ENCODE measurements at regions not wholly inside any gene's neighbourhood (a gene's known extent, or its start where the extent isn't known, plus 50 kb on each side); places are given as distances from the start of the nearest gene placed in this dataset.
A peak's percentile ranks its signal among the peaks of the same experiment; 100 is the strongest.
"Not testable (repeated sequence)": the region's sequence is repeated elsewhere in the genome, so short reads cannot be mapped to it uniquely, and the experiment has no call there.

- DNase-seq (ENCODE audit: insufficient read length, low spot score) = no peak
- no peak for FAIRE-seq
These were observed 512.7 kb downstream of the SLCO4C1 start for GRCh38 chr5:101783241-101784013.

DNA sequence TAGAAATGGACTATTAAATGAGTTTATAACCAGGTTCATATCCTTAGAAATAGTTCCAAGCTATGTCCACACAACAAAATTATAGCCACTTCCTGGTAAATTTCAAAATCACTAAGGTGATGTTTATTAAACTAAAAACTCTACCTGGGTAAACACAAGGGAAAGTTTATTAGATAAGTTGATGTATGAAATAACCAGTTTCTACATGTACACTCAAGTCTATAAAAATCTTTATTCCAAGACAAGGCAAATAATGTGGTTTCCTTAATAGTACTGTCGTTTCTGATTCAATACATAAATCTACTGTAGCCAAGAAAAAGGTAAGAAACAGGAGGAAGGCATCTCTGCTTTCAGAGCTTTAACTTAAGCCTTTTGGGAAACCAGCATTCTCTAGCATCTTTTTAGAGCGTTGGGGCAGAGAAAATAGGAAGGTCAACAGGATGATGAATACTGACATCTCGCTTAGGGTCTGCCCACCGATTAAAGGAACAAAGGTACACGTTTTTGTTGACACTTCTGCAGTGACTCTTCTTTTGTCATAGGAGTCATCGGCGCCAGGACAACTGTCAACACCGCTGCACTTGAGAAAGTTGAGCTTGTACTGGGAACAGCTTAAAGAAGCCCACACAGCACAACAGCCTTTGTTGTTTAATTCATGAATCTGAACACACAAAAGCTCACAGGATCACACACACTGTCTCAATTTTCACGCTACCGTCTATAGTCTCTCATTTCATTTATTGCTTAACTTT, 513.6 kb downstream of the SLCO4C1 start:
- FAIRE-seq (no peak), DNase-seq (ENCODE audit: insufficient read length, low spot score) (no peak)

DNA sequence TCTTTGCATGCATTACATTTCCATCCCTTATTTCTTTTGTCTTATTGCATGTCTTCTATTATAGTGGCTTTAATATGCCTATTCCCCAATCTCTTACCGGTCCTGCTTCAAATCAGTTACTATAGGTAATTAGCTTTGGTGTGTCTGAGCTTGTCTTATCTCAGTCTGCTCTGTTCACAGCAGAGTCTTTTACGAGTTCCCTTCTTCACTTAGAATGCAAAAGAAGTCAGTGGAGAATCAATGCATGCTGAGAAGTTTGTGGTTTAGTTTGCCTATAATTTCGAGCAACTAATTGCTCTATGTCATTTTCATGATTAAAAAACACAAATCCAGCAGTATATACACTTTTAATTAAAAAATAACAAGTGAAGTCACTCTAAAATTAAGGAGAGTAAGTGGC, 545.0 kb downstream of the SLCO4C1 start:
- FAIRE-seq (no peak), DNase-seq (ENCODE audit: insufficient read length, low spot score) (no peak)

GRCh38 chr5:101743000-101743399, 553.1 kb downstream of the SLCO4C1 start:
- FAIRE-seq; DNase-seq (ENCODE audit: insufficient read length, low spot score): not testable (repeated sequence)

GRCh38 chr5:101728933-101729332, 567.2 kb downstream of the SLCO4C1 start:
- DNase-seq (ENCODE audit: insufficient read length, low spot score) (no peak), FAIRE-seq (no peak)

- no peak for DNase-seq (ENCODE audit: insufficient read length, low spot score)
- no peak for FAIRE-seq
These were observed 574.5 kb downstream of the SLCO4C1 start for GRCh38 chr5:101721543-101721942.

- no peak for FAIRE-seq
These were observed 576.1 kb downstream of the SLCO4C1 start for GRCh38 chr5:101720033-101720432.

GRCh38 chr5:101717721-101718120, 578.4 kb downstream of the SLCO4C1 start:
- FAIRE-seq (no peak), DNase-seq (ENCODE audit: insufficient read length, low spot score) (no peak)

More at GRCh38 chr5:101720033-101720432, 576.1 kb downstream of the SLCO4C1 start:
- no peak for DNase-seq (ENCODE audit: insufficient read length, low spot score)

- DNase-seq (ENCODE audit: insufficient read length, low spot score) = no peak
- no peak for FAIRE-seq
These were observed 579.1 kb downstream of the SLCO4C1 start for GRCh38 chr5:101716941-101717340.

DNA sequence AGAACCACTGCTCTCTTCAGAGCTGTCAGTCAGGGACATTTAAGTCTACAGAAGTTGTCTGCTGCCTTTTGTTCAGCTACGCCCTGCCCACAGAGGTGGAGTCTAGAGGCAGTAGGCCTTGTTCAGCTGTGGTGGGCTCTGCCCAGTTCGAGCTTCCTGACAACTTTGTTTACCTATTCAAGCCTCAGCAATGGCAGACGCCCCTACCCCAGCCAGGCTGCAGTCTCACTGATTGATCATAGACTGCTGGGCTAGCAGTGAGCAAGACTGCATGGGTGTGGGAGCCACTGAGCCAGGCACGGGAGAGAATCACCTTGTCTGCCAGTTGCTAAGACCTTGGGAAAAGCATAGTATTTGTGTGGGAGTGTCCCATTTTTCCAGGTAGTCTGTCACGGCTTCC, 580.3 kb downstream of the SLCO4C1 start:
- FAIRE-seq; DNase-seq (ENCODE audit: insufficient read length, low spot score): not testable (repeated sequence)

DNA sequence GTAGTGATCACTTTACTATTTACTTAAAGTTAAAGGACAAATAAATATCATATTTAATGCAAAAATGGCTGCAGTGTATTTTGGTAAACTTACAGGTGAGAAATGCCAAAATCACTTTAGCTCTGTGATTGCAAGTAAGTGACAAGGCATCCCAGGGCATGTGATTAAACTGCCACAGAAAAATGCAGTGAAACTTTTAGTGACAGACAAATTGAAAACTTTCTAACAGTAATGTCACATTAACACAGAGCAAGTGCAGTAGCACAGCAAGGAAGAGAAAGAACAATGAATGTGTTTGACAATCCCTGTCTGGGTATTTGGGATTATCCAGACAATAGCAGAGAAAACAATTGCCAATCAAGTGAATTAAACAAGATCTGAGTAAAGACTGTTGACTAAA, 606.8 kb downstream of the SLCO4C1 start:
- FAIRE-seq (no peak), DNase-seq (ENCODE audit: insufficient read length, low spot score) (no peak)

GRCh38 chr5:101688156-101688555, 607.9 kb downstream of the SLCO4C1 start:
- no peak for DNase-seq (ENCODE audit: insufficient read length, low spot score)
- no peak for FAIRE-seq

- FAIRE-seq = no peak
- DNase-seq (ENCODE audit: insufficient read length, low spot score) = no peak
These were observed 608.6 kb downstream of the SLCO4C1 start for GRCh38 chr5:101687349-101687985.

DNA sequence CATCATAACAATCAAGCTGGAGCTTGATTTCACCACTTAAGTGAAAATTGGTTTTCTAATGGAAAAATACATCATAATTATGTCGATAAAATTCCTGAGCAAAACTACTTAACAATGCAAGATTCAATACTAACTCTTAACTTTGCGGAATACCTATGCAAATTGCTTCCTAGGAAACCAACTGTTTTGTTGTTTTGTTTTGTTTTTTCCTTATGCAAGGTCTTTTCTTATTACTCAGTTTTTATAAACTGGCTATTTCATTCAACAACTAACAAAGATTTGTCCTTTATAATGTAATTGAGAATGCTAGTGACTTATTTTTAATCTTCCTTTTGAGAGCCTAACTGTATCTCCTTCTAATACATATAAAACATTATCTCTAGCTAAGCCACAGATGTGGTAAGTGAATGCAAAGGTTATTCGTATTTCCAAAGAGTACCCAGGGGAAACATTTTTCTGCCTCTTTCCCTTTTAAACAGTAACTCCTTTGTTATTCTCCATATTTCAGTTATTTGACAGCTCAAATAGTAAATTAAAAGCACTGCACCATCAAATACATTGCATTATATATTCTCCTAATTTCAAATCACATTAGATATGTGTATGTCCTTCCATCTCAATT, 609.4 kb downstream of the SLCO4C1 start:
- FAIRE-seq (no peak), DNase-seq (ENCODE audit: insufficient read length, low spot score) (no peak)

- FAIRE-seq (no peak), DNase-seq (ENCODE audit: insufficient read length, low spot score) (no peak)
These were observed 616.3 kb downstream of the SLCO4C1 start for GRCh38 chr5:101679816-101680215.

- FAIRE-seq = no peak
These were observed 617.4 kb downstream of the SLCO4C1 start for GRCh38 chr5:101678481-101679193.

GRCh38 chr5:101677961-101678360, 618.1 kb downstream of the SLCO4C1 start:
- DNase-seq (ENCODE audit: insufficient read length, low spot score) (no peak), FAIRE-seq (no peak)

More at GRCh38 chr5:101678481-101679193, 617.4 kb downstream of the SLCO4C1 start:
- peak; percentile 42 for DNase-seq (ENCODE audit: insufficient read length, low spot score)

DNA sequence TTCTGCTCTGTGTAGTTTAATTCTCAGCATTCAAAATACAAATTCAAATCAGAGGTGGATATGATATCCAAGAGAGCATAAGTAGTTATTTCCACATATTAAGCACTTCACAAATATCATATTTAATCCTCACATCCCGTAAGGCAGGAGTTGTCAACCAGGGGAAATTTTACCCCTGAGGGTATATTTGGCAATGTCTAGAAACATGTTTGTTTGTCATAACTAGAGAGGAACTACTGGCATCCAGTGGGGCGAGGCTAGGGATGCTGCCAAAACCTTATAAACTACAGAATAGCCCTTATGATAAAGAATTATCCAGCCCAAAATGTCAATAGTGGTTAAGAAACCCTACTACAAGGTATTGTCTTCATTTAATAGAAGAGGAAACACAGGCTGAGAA, 619.4 kb downstream of the SLCO4C1 start:
- no peak for DNase-seq (ENCODE audit: insufficient read length, low spot score)
- FAIRE-seq = no peak

DNA sequence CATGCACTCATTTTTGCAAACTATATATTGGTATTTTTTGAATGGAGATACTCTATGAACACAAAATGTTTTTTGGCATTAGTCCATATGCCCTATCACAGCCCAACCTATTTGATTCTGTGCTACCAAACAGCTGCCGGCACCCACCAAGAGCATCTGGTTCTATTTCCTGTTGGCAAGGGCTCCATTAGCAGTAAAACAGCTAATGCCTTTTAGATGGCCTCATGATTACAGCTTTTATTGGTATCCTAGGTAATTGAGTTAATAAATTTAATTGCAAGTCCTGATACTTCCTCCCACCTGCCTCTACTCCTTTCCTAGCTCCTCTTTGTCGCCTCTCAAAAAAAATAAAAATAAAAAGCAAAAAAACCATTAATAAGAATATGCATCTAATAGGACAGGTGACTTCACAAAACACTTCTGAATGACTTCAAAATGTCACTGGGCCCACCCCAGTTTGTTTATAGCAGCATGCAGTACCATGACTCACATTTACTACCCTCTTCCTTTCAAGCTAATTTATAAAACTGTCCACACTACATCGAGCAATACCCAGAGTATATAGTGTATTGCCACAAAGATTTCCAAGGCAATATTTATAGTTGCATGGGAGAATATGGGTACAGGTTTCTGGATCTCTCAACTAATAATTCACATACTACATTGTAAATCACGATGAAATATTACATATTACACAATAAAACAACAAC, 620.4 kb downstream of the SLCO4C1 start:
- DNase-seq (ENCODE audit: insufficient read length, low spot score) (no peak), FAIRE-seq (no peak)

DNA sequence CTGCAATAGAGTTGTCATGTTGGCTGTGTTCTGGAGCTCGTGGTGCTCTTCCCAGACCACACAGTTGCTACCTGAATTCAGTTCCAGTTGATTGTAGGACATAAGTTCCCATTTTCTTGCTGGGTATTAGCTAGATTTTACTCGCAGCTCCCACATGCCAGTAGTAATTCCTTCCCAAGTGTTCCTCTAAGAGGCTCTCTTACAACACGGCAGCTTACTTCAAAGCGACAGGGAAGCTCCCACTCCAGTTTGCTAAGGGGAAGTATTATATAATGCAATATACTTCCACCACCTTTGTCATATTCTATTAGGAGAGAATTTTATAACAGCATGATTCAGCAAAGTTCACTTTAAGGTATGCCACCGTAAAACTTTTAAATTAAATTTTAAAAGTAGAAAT, 623.0 kb downstream of the SLCO4C1 start:
- no peak for FAIRE-seq
- DNase-seq (ENCODE audit: insufficient read length, low spot score) = no peak

Measured in HTR-8/SVneo (cell line).